Adrenal gland (tissue), 5 donors: ENCODE measurements at regions not wholly inside any gene's neighbourhood (a gene's known extent, or its start where the extent isn't known, plus 50 kb on each side); places are given as distances from the start of the nearest gene placed in this dataset.
"Not testable (repeated sequence)": the region's sequence is repeated elsewhere in the genome, so short reads cannot be mapped to it uniquely, and the experiment has no call there.

Experiments
- CTCF ChIP-seq, 6 experiments: fragments of 450-650 bp in 4 of 6; fragments of 200-600 bp in 2 of 6; sonication (generic) in 1 of 6; IDR thresholded peaks; 1 replicate in 5 of 6; 2 replicates in 1 of 6; pipeline versions ENCODE4 v1.5.1 to v1.8.0; 2016 to 2021; ENCODE audit warnings: antibody characterized with exemption in 6 of 6, mild to moderate bottlenecking in 2 of 6, moderate library complexity in 1 of 6
- POLR2A ChIP-seq, 2 donors: fragments of 450-650 bp; IDR thresholded peaks; one replicate each; pipeline ENCODE4 v1.6.1; 2017; ENCODE audit warnings: antibody characterized with exemption in 2 of 2, mild to moderate bottlenecking in 2 of 2, moderate library complexity in 1 of 2
- donor health status: DM: no; HTN: no; CAD: no.

GRCh38 chr15:61362912-61363311 is 133.8 kb upstream of the RORA start:
- not testable (repeated sequence) for TF ChIP-seq CTCF, POLR2A (IDR thresholded peaks at IDR 0.05)
